Gastrocnemius medialis (tissue), 4 donors: ENCODE measurements at regions not wholly inside any gene's neighbourhood (a gene's known extent, or its start where the extent isn't known, plus 50 kb on each side); places are given as distances from the start of the nearest gene placed in this dataset.
"Not testable (repeated sequence)": the region's sequence is repeated elsewhere in the genome, so short reads cannot be mapped to it uniquely, and the experiment has no call there.

Experiments
- ATAC-seq, 2 donors: fragments of 150-250 bp; one replicate each; pipeline ENCODE4 v1.9.1; 2016
- DNase-seq, 2 donors: peaks; one replicate each; pipeline ENCODE4 v3.0.0-alpha.2; 2019
- H3K27ac ChIP-seq, 4 donors: fragments of 200-600 bp; sonication (generic); 1 replicate in 1 of 4; 2 replicates in 3 of 4; pipeline ENCODE4 v1.5.1; 2016 to 2018; ENCODE audit warnings: mild to moderate bottlenecking in 2 of 4, moderate library complexity in 1 of 4
- H3K27me3 ChIP-seq, 3 donors: fragments of 200-600 bp; sonication (generic) in 2 of 3; 1 replicate in 1 of 3; 2 replicates in 2 of 3; pipeline versions ENCODE4 v1.5.1 to v1.6.0; 2016 to 2019; ENCODE audit warnings: mild to moderate bottlenecking in 1 of 3, moderate library complexity in 1 of 3
- H3K36me3 ChIP-seq, 2 donors: fragments of 200-600 bp; sonication (generic) in 1 of 2; one replicate each; pipeline ENCODE4 v1.5.1; 2017 to 2018
- H3K4me1 ChIP-seq, 2 donors: fragments of 200-600 bp; sonication (generic) in 1 of 2; one replicate each; pipeline ENCODE4 v1.5.1; 2016 to 2017; ENCODE audit warnings: mild to moderate bottlenecking in 2 of 2
- H3K4me3 ChIP-seq, 4 donors: fragments of 200-600 bp; sonication (generic) in 3 of 4; 1 replicate in 1 of 4; 2 replicates in 3 of 4; pipeline ENCODE4 v1.5.1; 2016 to 2019; ENCODE audit warnings: mild to moderate bottlenecking in 2 of 4
- H3K9me3 ChIP-seq, 3 donors: fragments of 200-600 bp; sonication (generic) in 2 of 3; 1 replicate in 1 of 3; 2 replicates in 2 of 3; pipeline ENCODE4 v1.5.1; 2016 to 2019
- POLR2A ChIP-seq, 2 donors: fragments of 450-650 bp; IDR thresholded peaks; one replicate each; pipeline ENCODE4 v1.6.1; 2017; ENCODE audit warnings: antibody characterized with exemption in 2 of 2, mild to moderate bottlenecking in 2 of 2, moderate library complexity in 2 of 2
- in situ Hi-C, 4 donors: fragments of 200-750 bp; cut with MboI; loops; one replicate each; pipeline versions ENCODE4 v1.15.0 to v1.8.0; 2017; ENCODE audit warnings: low sequenced_read_pairs in 4 of 4
- intact Hi-C: fragments of 100-400 bp; cut with DNase I; formaldehyde crosslinking; loops from one replicate; pipeline ENCODE4 v1.15.1; 2023; ENCODE audit warnings: low total_unique reads
- TF ChIP-seq, protein P1 (sequence below), 5 experiments: fragments of 450-650 bp in 3 of 5; fragments of 200-600 bp in 2 of 5; sonication (generic) in 2 of 5; IDR thresholded peaks in 4 of 5; conservative IDR thresholded peaks in 1 of 5; 1 replicate in 4 of 5; 2 replicates in 1 of 5; pipeline ENCODE4 v1.5.1; 2016 to 2019; ENCODE audit warnings: antibody characterized with exemption in 5 of 5, mild to moderate bottlenecking in 3 of 5, moderate library complexity in 3 of 5

- no peaks in the 10 kb centered on the region for H3K36me3 ChIP-seq
- H3K4me3 ChIP-seq = no peak overlapping the region
- TF ChIP-seq POLR2A (IDR thresholded peaks at IDR 0.05) = no peak
- TF ChIP-seq, protein P1, sequence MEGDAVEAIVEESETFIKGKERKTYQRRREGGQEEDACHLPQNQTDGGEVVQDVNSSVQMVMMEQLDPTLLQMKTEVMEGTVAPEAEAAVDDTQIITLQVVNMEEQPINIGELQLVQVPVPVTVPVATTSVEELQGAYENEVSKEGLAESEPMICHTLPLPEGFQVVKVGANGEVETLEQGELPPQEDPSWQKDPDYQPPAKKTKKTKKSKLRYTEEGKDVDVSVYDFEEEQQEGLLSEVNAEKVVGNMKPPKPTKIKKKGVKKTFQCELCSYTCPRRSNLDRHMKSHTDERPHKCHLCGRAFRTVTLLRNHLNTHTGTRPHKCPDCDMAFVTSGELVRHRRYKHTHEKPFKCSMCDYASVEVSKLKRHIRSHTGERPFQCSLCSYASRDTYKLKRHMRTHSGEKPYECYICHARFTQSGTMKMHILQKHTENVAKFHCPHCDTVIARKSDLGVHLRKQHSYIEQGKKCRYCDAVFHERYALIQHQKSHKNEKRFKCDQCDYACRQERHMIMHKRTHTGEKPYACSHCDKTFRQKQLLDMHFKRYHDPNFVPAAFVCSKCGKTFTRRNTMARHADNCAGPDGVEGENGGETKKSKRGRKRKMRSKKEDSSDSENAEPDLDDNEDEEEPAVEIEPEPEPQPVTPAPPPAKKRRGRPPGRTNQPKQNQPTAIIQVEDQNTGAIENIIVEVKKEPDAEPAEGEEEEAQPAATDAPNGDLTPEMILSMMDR (IDR thresholded peaks at IDR 0.05 in 4 of 5, conservative IDR thresholded peaks at IDR 0.05 in 1 of 5) = no peak
- no peaks in the 10 kb centered on the region for H3K9me3 ChIP-seq
- DNase-seq (no peak), ATAC-seq (no peak)
- no peak overlapping the region for H3K27ac ChIP-seq
- H3K27me3 ChIP-seq = no peaks in the 10 kb centered on the region
- in situ Hi-C loops = no loop called here
- no peaks in the 10 kb centered on the region for H3K4me1 ChIP-seq
- intact Hi-C loops = no loop called here
Measured at GRCh38 chr14:105894125-105894977, 368.0 kb downstream of the TMEM121 start.

GRCh38 chr14:105894978-105895881 lies 368.8 kb downstream of the TMEM121 start:
- H3K4me1 ChIP-seq = no peaks in the 10 kb centered on the region
- TF ChIP-seq, protein P1 (IDR thresholded peaks at IDR 0.05 in 4 of 5, conservative IDR thresholded peaks at IDR 0.05 in 1 of 5) = no peak
- no peak for TF ChIP-seq POLR2A (IDR thresholded peaks at IDR 0.05)
- no peaks in the 10 kb centered on the region for H3K9me3 ChIP-seq
- no peaks in the 10 kb centered on the region for H3K36me3 ChIP-seq
- H3K27ac ChIP-seq = no peak overlapping the region
- H3K4me3 ChIP-seq = no peak overlapping the region
- no peaks in the 10 kb centered on the region for H3K27me3 ChIP-seq
- DNase-seq = no peak
- intact Hi-C loops (no loop called here), in situ Hi-C loops (no loop called here)
- ATAC-seq = no peak

DNA sequence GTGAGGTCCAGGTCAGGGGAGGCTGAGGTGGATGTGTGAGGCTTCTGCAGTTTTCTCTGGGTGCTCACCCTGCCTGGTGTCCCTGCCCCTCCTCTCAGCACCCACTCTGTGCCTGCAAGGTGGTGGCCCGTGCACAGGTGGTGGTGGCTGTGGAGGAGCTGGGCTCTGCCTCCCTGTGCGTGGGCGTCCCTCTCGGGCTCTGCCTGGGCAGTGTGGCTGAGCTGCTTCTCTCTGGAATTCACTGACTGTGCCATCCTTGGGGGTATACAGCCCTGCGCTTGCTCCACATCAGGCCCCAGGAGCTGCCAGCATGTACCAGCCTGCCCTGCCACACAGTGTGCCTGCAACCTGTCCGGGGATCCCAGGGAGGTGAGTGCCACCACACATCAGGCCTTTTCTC lies 369.8 kb downstream of the TMEM121 start:
- ATAC-seq, H3K36me3 ChIP-seq, H3K4me3 ChIP-seq, H3K9me3 ChIP-seq, intact Hi-C loops, H3K4me1 ChIP-seq, DNase-seq, in situ Hi-C loops, H3K27me3 ChIP-seq, H3K27ac ChIP-seq: not testable (repeated sequence)

DNA sequence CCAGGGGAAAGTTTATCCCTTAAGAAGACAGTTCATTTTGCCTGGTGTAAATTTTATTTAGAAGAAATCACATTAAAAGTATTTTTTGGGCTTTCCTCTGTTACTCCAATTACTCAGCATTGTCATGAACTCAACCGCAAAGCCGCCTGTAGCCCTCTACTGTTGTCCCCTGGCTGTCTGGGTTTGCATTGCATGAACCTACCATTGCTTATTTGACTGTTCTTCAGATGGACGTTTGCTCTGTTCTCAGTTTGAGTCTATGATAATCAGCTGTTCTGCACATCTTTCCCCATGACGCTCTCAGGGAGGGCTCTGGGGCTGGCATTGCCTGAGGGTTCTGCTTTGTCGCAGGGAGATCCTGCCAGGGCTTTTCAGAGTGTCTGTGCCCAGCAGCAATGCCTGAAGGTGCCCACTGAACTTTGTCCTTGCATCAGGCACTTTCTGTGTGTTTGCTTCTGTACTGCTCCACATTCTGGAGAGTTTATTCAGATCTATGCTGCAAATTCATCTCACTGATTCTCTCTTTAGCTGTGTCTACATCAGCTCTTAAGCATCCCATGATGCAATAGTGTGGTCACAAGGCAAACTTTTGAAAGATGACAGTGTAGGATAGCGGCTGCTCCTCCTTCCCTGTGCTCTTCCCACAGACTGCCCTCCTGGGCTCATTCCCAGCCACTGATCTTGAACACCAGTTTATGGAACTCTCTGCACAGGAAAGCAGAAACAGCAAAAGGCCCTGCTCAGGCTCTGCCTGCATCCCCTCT lies 370.8 kb downstream of the TMEM121 start:
- intact Hi-C loops, DNase-seq, ATAC-seq, in situ Hi-C loops, H3K9me3 ChIP-seq, H3K4me1 ChIP-seq, H3K27ac ChIP-seq, H3K36me3 ChIP-seq, H3K4me3 ChIP-seq, H3K27me3 ChIP-seq: not testable (repeated sequence)

DNA sequence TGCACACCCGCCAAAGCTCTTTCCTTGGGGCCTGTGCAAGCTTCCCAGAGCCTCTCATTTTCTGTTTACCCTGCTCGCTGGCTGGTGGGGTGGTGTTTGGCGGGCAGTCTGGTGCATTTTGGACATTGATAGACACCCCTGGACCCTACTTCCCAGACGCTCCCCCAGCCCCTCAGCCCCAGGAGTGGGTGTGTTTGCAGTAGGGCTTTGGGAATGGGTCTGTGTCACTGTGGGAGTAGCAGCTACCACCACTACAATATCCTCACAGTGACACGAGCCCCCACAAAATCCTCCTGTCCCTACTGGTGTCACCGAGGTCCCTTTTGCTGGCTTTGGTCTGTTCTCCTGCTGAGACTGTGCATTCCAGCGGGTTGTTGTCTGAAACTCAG lies 371.3 kb downstream of the TMEM121 start:
- Histone ChIP-seq H3K27ac (no peak overlapping the region), H3K27me3 (no peaks in the 10 kb centered on the region), H3K36me3 (no peaks in the 10 kb centered on the region), H3K9me3 (no peaks in the 10 kb centered on the region), H3K4me3 (no peak overlapping the region), H3K4me1 (no peaks in the 10 kb centered on the region)
- no peak for TF ChIP-seq POLR2A (IDR thresholded peaks at IDR 0.05)
- TF ChIP-seq, protein P1 (IDR thresholded peaks at IDR 0.05 in 4 of 5, conservative IDR thresholded peaks at IDR 0.05 in 1 of 5) = no peak
- in situ Hi-C loops (no loop called here), intact Hi-C loops (no loop called here)
- DNase-seq = no peak
- ATAC-seq = no peak
